ENCODE measurements at regions not wholly inside any gene's neighbourhood (a gene's known extent, or its start where the extent isn't known, plus 50 kb on each side); places are given as distances from the start of the nearest gene placed in this dataset.

- no peak overlapping the region for H3K27ac ChIP-seq (ENCODE audit: low read length)
- 100% methylated on average over 4 of the region's 4 CpGs for WGBS (ENCODE audit: insufficient coverage)
- H3K36me3 ChIP-seq (ENCODE audit: control insufficient read depth, insufficient read depth, low read length): no peaks in the 10 kb centered on the region
- no peaks in the 10 kb centered on the region for H3K4me1 ChIP-seq (ENCODE audit: control insufficient read depth, insufficient read depth, low read length)
- ATAC-seq: no peak
- Mint-ChIP-seq H3K4me1 (no peaks in the 10 kb centered on the region), H3K27me3 (ENCODE audit: low read depth in 2 of 2) (peaks cover 4 to 8% of the 10 kb centered on the region in 2 donors), H3K27ac (no peak overlapping the region), H3K4me3 (no peak overlapping the region), H3K9me3 (no peaks in the 10 kb centered on the region), H3K36me3 (no peaks in the 10 kb centered on the region)
- TF ChIP-seq, protein P1, sequence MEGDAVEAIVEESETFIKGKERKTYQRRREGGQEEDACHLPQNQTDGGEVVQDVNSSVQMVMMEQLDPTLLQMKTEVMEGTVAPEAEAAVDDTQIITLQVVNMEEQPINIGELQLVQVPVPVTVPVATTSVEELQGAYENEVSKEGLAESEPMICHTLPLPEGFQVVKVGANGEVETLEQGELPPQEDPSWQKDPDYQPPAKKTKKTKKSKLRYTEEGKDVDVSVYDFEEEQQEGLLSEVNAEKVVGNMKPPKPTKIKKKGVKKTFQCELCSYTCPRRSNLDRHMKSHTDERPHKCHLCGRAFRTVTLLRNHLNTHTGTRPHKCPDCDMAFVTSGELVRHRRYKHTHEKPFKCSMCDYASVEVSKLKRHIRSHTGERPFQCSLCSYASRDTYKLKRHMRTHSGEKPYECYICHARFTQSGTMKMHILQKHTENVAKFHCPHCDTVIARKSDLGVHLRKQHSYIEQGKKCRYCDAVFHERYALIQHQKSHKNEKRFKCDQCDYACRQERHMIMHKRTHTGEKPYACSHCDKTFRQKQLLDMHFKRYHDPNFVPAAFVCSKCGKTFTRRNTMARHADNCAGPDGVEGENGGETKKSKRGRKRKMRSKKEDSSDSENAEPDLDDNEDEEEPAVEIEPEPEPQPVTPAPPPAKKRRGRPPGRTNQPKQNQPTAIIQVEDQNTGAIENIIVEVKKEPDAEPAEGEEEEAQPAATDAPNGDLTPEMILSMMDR (IDR thresholded peaks at IDR 0.05): no peak
- DNase-seq: no peak
- H3K27me3 ChIP-seq (ENCODE audit: control insufficient read depth, insufficient read depth, low read length): no peaks in the 10 kb centered on the region
- no peaks in the 10 kb centered on the region for H3K9me3 ChIP-seq (ENCODE audit: control insufficient read depth, insufficient read depth, low read length)
- intact Hi-C loops (cut with micrococcal nuclease): no loop called here
- H3K4me3 ChIP-seq (ENCODE audit: low read length): no peak overlapping the region
These were observed 396.9 kb downstream of the KCNRG start for GRCh38 chr13:50412046-50412617.

DNA sequence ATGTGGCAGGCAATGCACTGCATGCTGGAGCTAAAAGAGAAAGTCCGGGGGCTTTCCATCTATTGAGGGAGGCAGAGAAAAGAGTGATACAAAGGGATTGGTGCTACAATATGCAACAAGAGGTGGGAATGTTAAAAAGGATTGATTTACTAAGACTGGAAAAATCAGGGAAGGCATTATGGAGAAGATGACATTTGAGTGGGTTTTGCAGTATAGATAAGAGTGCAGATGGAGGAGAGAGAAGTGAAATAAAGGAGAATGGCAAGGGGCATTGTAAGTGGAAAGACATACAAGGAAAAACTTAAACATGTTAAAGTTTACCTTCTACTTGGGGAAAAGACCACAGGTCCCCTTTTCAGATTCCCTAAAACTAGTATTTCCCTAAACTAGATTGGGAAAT lies 399.4 kb downstream of the KCNRG start:
- 94% methylated on average over 1 of the region's 1 CpG for WGBS (ENCODE audit: insufficient coverage)
- intact Hi-C loops (cut with micrococcal nuclease): no loop called here
- H3K4me3 ChIP-seq (ENCODE audit: low read length): no peak overlapping the region
- H3K36me3 Mint-ChIP-seq: no peaks in the 10 kb centered on the region
- H3K9me3 Mint-ChIP-seq: no peaks in the 10 kb centered on the region
- TF ChIP-seq, protein P1 (IDR thresholded peaks at IDR 0.05): no peak
- no peaks in the 10 kb centered on the region for H3K4me1 ChIP-seq (ENCODE audit: control insufficient read depth, insufficient read depth, low read length)
- ATAC-seq: no peak
- H3K9me3 ChIP-seq (ENCODE audit: control insufficient read depth, insufficient read depth, low read length): no peaks in the 10 kb centered on the region
- H3K27ac Mint-ChIP-seq: no peak overlapping the region
- H3K27ac ChIP-seq (ENCODE audit: low read length): no peak overlapping the region
- peaks cover 2 to 8% of the 10 kb centered on the region in 2 donors for H3K27me3 Mint-ChIP-seq (ENCODE audit: low read depth in 2 of 2)
- no peaks in the 10 kb centered on the region for H3K36me3 ChIP-seq (ENCODE audit: control insufficient read depth, insufficient read depth, low read length)
- no peak overlapping the region for H3K4me3 Mint-ChIP-seq
- no peaks in the 10 kb centered on the region for H3K4me1 Mint-ChIP-seq
- H3K27me3 ChIP-seq (ENCODE audit: control insufficient read depth, insufficient read depth, low read length): no peaks in the 10 kb centered on the region
- no peak for DNase-seq

- H3K27ac Mint-ChIP-seq: no peak overlapping the region
These were observed 400.2 kb downstream of the KCNRG start for GRCh38 chr13:50415428-50415827.

More at GRCh38 chr13:50415428-50415827, 400.2 kb downstream of the KCNRG start:
- H3K36me3 Mint-ChIP-seq: no peaks in the 10 kb centered on the region
- no peaks in the 10 kb centered on the region for H3K4me1 Mint-ChIP-seq
- H3K27ac ChIP-seq (ENCODE audit: low read length): no peak overlapping the region
- no peaks in the 10 kb centered on the region for H3K27me3 ChIP-seq (ENCODE audit: control insufficient read depth, insufficient read depth, low read length)
- TF ChIP-seq, protein P1 (IDR thresholded peaks at IDR 0.05): no peak
- H3K9me3 Mint-ChIP-seq: no peaks in the 10 kb centered on the region
- no peaks in the 10 kb centered on the region for H3K4me1 ChIP-seq (ENCODE audit: control insufficient read depth, insufficient read depth, low read length)
- H3K27me3 Mint-ChIP-seq (ENCODE audit: low read depth in 2 of 2): peaks cover 2 to 8% of the 10 kb centered on the region in 2 donors
- H3K4me3 ChIP-seq (ENCODE audit: low read length): no peak overlapping the region
- DNase-seq: no peak
- no peaks in the 10 kb centered on the region for H3K36me3 ChIP-seq (ENCODE audit: control insufficient read depth, insufficient read depth, low read length)
- ATAC-seq: no peak
- no peak overlapping the region for H3K4me3 Mint-ChIP-seq
- WGBS (ENCODE audit: insufficient coverage): 94% methylated on average over 3 of the region's 3 CpGs
- no peaks in the 10 kb centered on the region for H3K9me3 ChIP-seq (ENCODE audit: control insufficient read depth, insufficient read depth, low read length)
- intact Hi-C loops (cut with micrococcal nuclease): no loop called here
